Stimulated activated memory B cell treated with anti-CD40 and anti-IgM and Interleukin-4, amounts not matched to agents 10 μg/mL and 1 μg/mL and 100 μg/mL, for 72 hours (primary cell): ENCODE measurements at regions not wholly inside any gene's neighbourhood (a gene's known extent, or its start where the extent isn't known, plus 50 kb on each side); places are given as distances from the start of the nearest gene placed in this dataset.

ENCODE experiments used
- ATAC-seq: fragments of 150-1000 bp; cut with Tn5 transposase; 2 replicates; pipeline ENCODE4 v1.10.0; 2021
- H3K27ac Mint-ChIP-seq: one replicate; pipeline ENCODE4 v1.8.0; 2022; ENCODE audit warnings: mild to moderate bottlenecking, mixed read lengths
- H3K27me3 Mint-ChIP-seq: one replicate; pipeline ENCODE4 v1.8.0; 2022; ENCODE audit warnings: mixed read lengths
- H3K36me3 Mint-ChIP-seq: one replicate; pipeline ENCODE4 v1.8.0; 2022; ENCODE audit warnings: mixed read lengths
- H3K4me1 Mint-ChIP-seq: one replicate; pipeline ENCODE4 v1.8.0; 2022; ENCODE audit warnings: mixed read lengths
- H3K4me3 Mint-ChIP-seq: one replicate; pipeline ENCODE4 v1.8.0; 2022; ENCODE audit warnings: mild to moderate bottlenecking, moderate library complexity, mixed read lengths
- H3K9me3 Mint-ChIP-seq: one replicate; pipeline ENCODE4 v1.8.0; 2022; ENCODE audit warnings: mixed read lengths

DNA sequence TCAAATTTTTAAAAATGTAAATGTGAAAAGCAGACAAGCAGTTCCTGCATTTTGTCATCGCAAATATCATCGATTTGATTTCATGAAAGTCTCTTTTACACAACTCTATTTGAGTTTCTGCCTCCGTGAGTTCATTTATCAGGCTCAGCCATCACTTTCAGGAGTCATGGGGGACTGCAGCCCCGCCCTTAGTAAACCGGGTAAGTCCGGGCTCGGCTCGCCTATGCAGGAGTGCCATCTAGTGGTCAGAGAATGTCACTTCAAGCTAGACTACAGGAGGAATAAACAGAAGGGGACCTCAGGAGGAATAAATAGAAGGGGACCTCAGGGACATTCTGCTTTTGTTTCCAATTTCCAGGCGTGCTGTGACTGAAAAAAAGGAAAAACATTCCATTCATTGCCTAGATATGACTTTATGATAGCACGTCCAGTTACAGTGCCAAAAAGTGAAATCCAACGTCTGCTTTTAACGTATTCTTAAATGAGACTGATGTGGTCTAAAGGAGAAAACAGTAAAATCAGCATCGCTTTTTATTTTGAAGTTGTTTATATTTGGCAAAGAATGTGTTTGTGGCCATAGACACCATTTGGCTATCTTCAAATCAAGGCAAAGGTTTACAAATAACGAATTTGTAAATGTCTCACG, 333.9 kb downstream of the HACE1 start:
- Mint-ChIP-seq H3K27me3 (peaks cover 18% of the 10 kb centered on the region), H3K27ac (no peak overlapping the region), H3K4me1 (no peaks in the 10 kb centered on the region), H3K9me3 (no peaks in the 10 kb centered on the region), H3K36me3 (no peaks in the 10 kb centered on the region), H3K4me3 (peak overlapping the region; percentile 30)
- ATAC-seq = peak; percentile 83

GRCh38 chr6:104522533-104522932, 337.2 kb downstream of the HACE1 start:
- ATAC-seq = no peak
- Mint-ChIP-seq H3K27me3 (peaks cover 18% of the 10 kb centered on the region), H3K4me1 (no peaks in the 10 kb centered on the region), H3K27ac (no peak overlapping the region), H3K4me3 (no peak overlapping the region), H3K36me3 (no peaks in the 10 kb centered on the region), H3K9me3 (no peaks in the 10 kb centered on the region)

- Mint-ChIP-seq H3K9me3 (no peaks in the 10 kb centered on the region), H3K4me1 (no peaks in the 10 kb centered on the region), H3K4me3 (no peak overlapping the region), H3K36me3 (no peaks in the 10 kb centered on the region), H3K27ac (no peak overlapping the region), H3K27me3 (peaks cover 9% of the 10 kb centered on the region)
- no peak for ATAC-seq
Measured at GRCh38 chr6:104521176-104521575, 338.5 kb downstream of the HACE1 start.

DNA sequence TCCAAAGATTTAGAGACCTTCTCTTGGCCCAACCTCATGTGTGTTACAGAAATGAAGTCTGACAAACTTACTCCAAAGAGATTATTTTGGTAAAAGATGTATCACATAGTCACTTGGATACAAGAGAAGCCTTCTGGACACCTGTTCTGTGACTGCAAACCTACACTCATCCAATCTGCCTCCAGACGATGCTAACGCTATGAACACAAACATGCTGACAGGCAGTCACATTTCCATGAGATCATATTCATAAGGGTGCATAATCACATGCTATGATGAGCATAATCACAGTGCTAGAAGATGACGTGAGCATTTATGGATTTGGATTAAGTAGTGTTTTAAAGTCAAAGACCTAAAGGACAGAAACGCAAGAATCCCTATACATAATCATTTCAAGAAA, 340.2 kb downstream of the HACE1 start:
- no peak for ATAC-seq
- Mint-ChIP-seq H3K36me3 (no peaks in the 10 kb centered on the region), H3K27me3 (peaks cover 9% of the 10 kb centered on the region), H3K4me1 (no peaks in the 10 kb centered on the region), H3K9me3 (no peaks in the 10 kb centered on the region), H3K4me3 (no peak overlapping the region), H3K27ac (no peak overlapping the region)

DNA sequence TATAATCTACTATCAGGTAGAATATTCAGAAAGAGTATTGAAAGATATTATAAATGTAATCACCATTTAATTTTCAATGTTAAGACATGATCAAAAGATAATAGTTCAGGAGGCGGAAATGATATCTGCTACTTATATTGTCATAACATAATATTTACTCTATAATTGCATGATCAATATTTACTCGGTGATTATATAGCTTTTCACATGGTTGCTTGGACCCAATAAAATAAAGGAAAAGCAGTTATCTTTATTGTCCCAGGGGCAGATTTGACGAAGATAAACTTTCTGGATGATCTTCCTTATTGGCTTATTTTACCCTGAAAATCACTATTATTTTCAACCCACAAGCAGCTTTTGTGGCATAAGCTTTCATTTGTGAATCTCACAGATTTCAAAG, 350.4 kb downstream of the HACE1 start:
- no peaks in the 10 kb centered on the region for H3K4me1 Mint-ChIP-seq

GRCh38 chr6:104506429-104506828, 353.3 kb downstream of the HACE1 start:
- ATAC-seq = no peak
- H3K27me3 Mint-ChIP-seq = no peaks in the 10 kb centered on the region
- H3K4me3 Mint-ChIP-seq = no peak overlapping the region
- H3K27ac Mint-ChIP-seq = no peak overlapping the region
- H3K9me3 Mint-ChIP-seq = no peaks in the 10 kb centered on the region
- no peaks in the 10 kb centered on the region for H3K36me3 Mint-ChIP-seq
- H3K4me1 Mint-ChIP-seq = no peaks in the 10 kb centered on the region

More for the DNA sequence above, 350.4 kb downstream of the HACE1 start:
- ATAC-seq = no peak
- H3K9me3 Mint-ChIP-seq = no peaks in the 10 kb centered on the region
- H3K4me3 Mint-ChIP-seq = no peak overlapping the region
- no peak overlapping the region for H3K27ac Mint-ChIP-seq
- H3K36me3 Mint-ChIP-seq = no peaks in the 10 kb centered on the region
- H3K27me3 Mint-ChIP-seq = no peaks in the 10 kb centered on the region

GRCh38 chr6:104505838-104506237, 353.9 kb downstream of the HACE1 start:
- Mint-ChIP-seq H3K27ac (no peak overlapping the region), H3K4me1 (no peaks in the 10 kb centered on the region), H3K4me3 (no peak overlapping the region), H3K27me3 (no peaks in the 10 kb centered on the region), H3K9me3 (no peaks in the 10 kb centered on the region), H3K36me3 (no peaks in the 10 kb centered on the region)
- ATAC-seq = no peak

- Mint-ChIP-seq H3K27ac (no peak overlapping the region), H3K4me3 (no peak overlapping the region), H3K36me3 (no peaks in the 10 kb centered on the region), H3K27me3 (no peaks in the 10 kb centered on the region), H3K9me3 (no peaks in the 10 kb centered on the region), H3K4me1 (no peaks in the 10 kb centered on the region)
- ATAC-seq = no peak
Measured at GRCh38 chr6:104500265-104500664, 359.5 kb downstream of the HACE1 start.

GRCh38 chr6:104486035-104486434, 373.7 kb downstream of the HACE1 start:
- H3K27ac Mint-ChIP-seq = no peak overlapping the region
- H3K27me3 Mint-ChIP-seq = no peaks in the 10 kb centered on the region
- no peak for ATAC-seq
- H3K36me3 Mint-ChIP-seq = no peaks in the 10 kb centered on the region
- H3K9me3 Mint-ChIP-seq = no peaks in the 10 kb centered on the region
- H3K4me3 Mint-ChIP-seq = no peak overlapping the region
- H3K4me1 Mint-ChIP-seq = no peaks in the 10 kb centered on the region

- no peak overlapping the region for H3K4me3 Mint-ChIP-seq
- no peaks in the 10 kb centered on the region for H3K27me3 Mint-ChIP-seq
- H3K4me1 Mint-ChIP-seq = no peaks in the 10 kb centered on the region
- no peaks in the 10 kb centered on the region for H3K36me3 Mint-ChIP-seq
- ATAC-seq = no peak
- no peak overlapping the region for H3K27ac Mint-ChIP-seq
- H3K9me3 Mint-ChIP-seq = no peaks in the 10 kb centered on the region
Measured at GRCh38 chr6:104484626-104485025, 375.1 kb downstream of the HACE1 start.

GRCh38 chr6:104484191-104484590, 375.5 kb downstream of the HACE1 start:
- ATAC-seq = no peak
- H3K27ac Mint-ChIP-seq = no peak overlapping the region
- H3K4me3 Mint-ChIP-seq = no peak overlapping the region
- no peaks in the 10 kb centered on the region for H3K27me3 Mint-ChIP-seq
- no peaks in the 10 kb centered on the region for H3K36me3 Mint-ChIP-seq
- no peaks in the 10 kb centered on the region for H3K4me1 Mint-ChIP-seq
- no peaks in the 10 kb centered on the region for H3K9me3 Mint-ChIP-seq

DNA sequence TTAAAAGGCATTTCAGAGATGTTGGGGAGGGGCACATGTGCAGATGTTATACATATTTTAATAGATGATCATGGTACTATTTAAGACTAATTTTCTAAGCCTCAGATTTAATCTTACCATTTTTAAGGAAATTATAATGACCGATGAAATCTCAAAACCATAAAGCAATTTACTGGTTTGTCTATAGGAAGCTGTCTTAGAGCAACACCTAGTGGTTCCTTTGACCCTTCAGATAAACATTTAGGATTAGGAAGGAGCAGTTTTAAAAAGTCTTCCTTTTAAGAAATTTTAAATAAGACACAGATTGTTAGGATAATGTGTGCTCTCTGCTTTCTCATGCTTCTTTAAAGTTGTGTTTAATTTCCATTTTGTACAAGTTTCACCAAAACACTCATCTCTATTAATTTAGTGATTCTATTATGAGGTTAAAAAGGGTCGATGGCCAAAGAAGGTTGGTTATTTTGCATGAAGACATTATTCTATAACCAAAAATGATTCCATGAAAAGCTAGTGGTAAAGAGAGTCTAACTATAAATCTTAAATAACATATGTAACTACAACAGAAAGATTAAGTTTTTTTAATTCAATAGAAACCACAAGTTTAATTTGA, 376.4 kb downstream of the HACE1 start:
- ATAC-seq = no peak
- no peaks in the 10 kb centered on the region for H3K36me3 Mint-ChIP-seq
- H3K9me3 Mint-ChIP-seq = no peaks in the 10 kb centered on the region
- H3K4me1 Mint-ChIP-seq = no peaks in the 10 kb centered on the region
- no peak overlapping the region for H3K4me3 Mint-ChIP-seq
- H3K27ac Mint-ChIP-seq = no peak overlapping the region
- H3K27me3 Mint-ChIP-seq = no peaks in the 10 kb centered on the region

- Mint-ChIP-seq H3K4me1 (no peaks in the 10 kb centered on the region), H3K27me3 (no peaks in the 10 kb centered on the region), H3K27ac (no peak overlapping the region), H3K36me3 (no peaks in the 10 kb centered on the region), H3K4me3 (no peak overlapping the region), H3K9me3 (no peaks in the 10 kb centered on the region)
- no peak for ATAC-seq
Measured at GRCh38 chr6:104477569-104477968, 382.1 kb downstream of the HACE1 start.

- H3K4me3 Mint-ChIP-seq = no peak overlapping the region
- no peaks in the 10 kb centered on the region for H3K4me1 Mint-ChIP-seq
- no peaks in the 10 kb centered on the region for H3K36me3 Mint-ChIP-seq
- H3K9me3 Mint-ChIP-seq = no peaks in the 10 kb centered on the region
- no peaks in the 10 kb centered on the region for H3K27me3 Mint-ChIP-seq
- ATAC-seq = no peak
- H3K27ac Mint-ChIP-seq = no peak overlapping the region
Measured at GRCh38 chr6:104473021-104473429, 386.7 kb downstream of the HACE1 start.

GRCh38 chr6:104472021-104472901, 387.5 kb downstream of the HACE1 start:
- Mint-ChIP-seq H3K36me3 (no peaks in the 10 kb centered on the region), H3K9me3 (no peaks in the 10 kb centered on the region), H3K27ac (no peak overlapping the region), H3K27me3 (no peaks in the 10 kb centered on the region), H3K4me3 (no peak overlapping the region), H3K4me1 (no peaks in the 10 kb centered on the region)
- ATAC-seq = no peak

GRCh38 chr6:104466306-104466705, 393.4 kb downstream of the HACE1 start:
- Mint-ChIP-seq H3K4me3 (no peak overlapping the region), H3K36me3 (no peaks in the 10 kb centered on the region), H3K27me3 (no peaks in the 10 kb centered on the region), H3K27ac (no peak overlapping the region), H3K9me3 (no peaks in the 10 kb centered on the region), H3K4me1 (no peaks in the 10 kb centered on the region)
- ATAC-seq = no peak
